ENCODE measurements at regions not wholly inside any gene's neighbourhood (a gene's known extent, or its start where the extent isn't known, plus 50 kb on each side); places are given as distances from the start of the nearest gene placed in this dataset.
A peak's percentile ranks its signal among the peaks of the same experiment; 100 is the strongest.
"Not testable (repeated sequence)": the region's sequence is repeated elsewhere in the genome, so short reads cannot be mapped to it uniquely, and the experiment has no call there.

DNA sequence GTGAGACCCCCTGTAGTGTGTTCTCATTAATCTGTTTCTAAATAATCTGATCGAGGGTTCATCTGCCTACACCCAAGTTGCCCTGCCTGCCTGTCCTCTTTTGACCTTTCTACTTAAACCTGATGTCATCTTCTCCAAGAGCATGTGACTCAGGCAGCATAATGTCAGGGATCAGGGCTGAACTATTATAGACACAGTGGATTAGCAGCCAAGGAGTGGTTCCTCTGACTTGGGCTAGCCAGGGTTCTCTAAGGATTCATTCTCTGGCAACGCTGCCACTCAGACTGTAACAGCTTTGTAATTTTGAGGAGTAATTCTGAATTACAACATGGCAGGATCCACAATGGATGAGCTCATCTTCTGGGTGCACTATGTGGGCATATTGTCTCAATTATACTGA, 124.0 kb downstream of the MDH1 start:
- H3K4me1 ChIP-seq: peaks cover 4% of the 10 kb centered on the region; the same call in 1 of the 2 replicates
- H3K4me3 ChIP-seq: no peak overlapping the region
- no peaks in the 10 kb centered on the region for H3K36me3 ChIP-seq
- H3K9me3 ChIP-seq (replicated peaks): no peaks in the 10 kb centered on the region; the same call in 1 of the 2 replicates
- DNase-seq: no peak
- H3K27me3 ChIP-seq: no peaks in the 10 kb centered on the region
- no peak overlapping the region for H3K27ac ChIP-seq

DNA sequence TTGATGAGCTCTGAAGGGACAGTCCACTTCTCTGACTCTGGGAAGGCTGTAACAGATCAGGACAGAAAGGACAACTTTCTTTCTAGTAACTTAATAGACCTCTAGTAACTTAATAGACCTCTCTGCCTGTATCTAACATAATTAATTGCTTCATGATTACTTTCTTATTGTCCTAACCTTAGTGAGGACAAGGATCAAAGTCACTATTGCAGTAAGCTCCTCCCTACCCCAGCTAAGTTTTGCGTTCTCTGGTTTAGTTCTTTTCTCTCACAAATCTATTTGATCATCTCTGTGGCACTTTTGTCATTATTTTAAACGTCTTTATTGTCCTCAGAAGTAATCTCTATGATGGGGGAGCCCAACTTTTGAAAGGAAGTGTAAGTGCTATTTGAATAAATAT, 125.5 kb upstream of the UGP2 start:
- no peaks in the 10 kb centered on the region for H3K9me3 ChIP-seq (replicated peaks)
- no peaks in the 10 kb centered on the region for H3K4me1 ChIP-seq
- DNase-seq: no peak
- H3K27me3 ChIP-seq: no peaks in the 10 kb centered on the region
- H3K36me3 ChIP-seq: no peaks in the 10 kb centered on the region
- H3K4me3 ChIP-seq: no peak overlapping the region
- H3K27ac ChIP-seq: no peak overlapping the region

- H3K27ac ChIP-seq: no peak overlapping the region
- no peak overlapping the region for H3K4me3 ChIP-seq
- H3K36me3 ChIP-seq: no peaks in the 10 kb centered on the region
- no peaks in the 10 kb centered on the region for H3K27me3 ChIP-seq
- H3K9me3 ChIP-seq (replicated peaks): no peaks in the 10 kb centered on the region
- no peak for DNase-seq
- no peaks in the 10 kb centered on the region for H3K4me1 ChIP-seq
Observed at GRCh38 chr2:63719052-63719451, 122.6 kb upstream of the UGP2 start.

- Histone ChIP-seq H3K27me3 (no peaks in the 10 kb centered on the region), H3K4me3 (no peak overlapping the region), H3K4me1 (no peaks in the 10 kb centered on the region), H3K27ac (no peak overlapping the region), H3K36me3 (no peaks in the 10 kb centered on the region), H3K9me3 (replicated peaks) (no peaks in the 10 kb centered on the region)
- no peak for DNase-seq
Observed at GRCh38 chr2:63721082-63721424, 120.6 kb upstream of the UGP2 start.

GRCh38 chr2:63722284-63722683, 119.4 kb upstream of the UGP2 start:
- H3K27ac ChIP-seq; DNase-seq; H3K36me3 ChIP-seq; H3K27me3 ChIP-seq; H3K4me3 ChIP-seq; H3K4me1 ChIP-seq; H3K9me3 ChIP-seq (replicated peaks): not testable (repeated sequence)

GRCh38 chr2:63723709-63724108, 118.0 kb upstream of the UGP2 start:
- Histone ChIP-seq H3K27me3 (no peaks in the 10 kb centered on the region), H3K4me3 (no peak overlapping the region), H3K36me3 (no peaks in the 10 kb centered on the region), H3K27ac (no peak overlapping the region), H3K9me3 (replicated peaks) (no peaks in the 10 kb centered on the region), H3K4me1 (no peaks in the 10 kb centered on the region)
- DNase-seq: no peak

- not testable (repeated sequence) for H3K27me3 ChIP-seq; H3K36me3 ChIP-seq; H3K9me3 ChIP-seq (replicated peaks); H3K27ac ChIP-seq; DNase-seq; H3K4me1 ChIP-seq; H3K4me3 ChIP-seq
Observed at GRCh38 chr2:63725212-63725611, 116.5 kb upstream of the UGP2 start.

GRCh38 chr2:63729362-63729761, 112.3 kb upstream of the UGP2 start:
- no peak for DNase-seq
- Histone ChIP-seq H3K4me3 (no peak overlapping the region), H3K27me3 (no peaks in the 10 kb centered on the region), H3K4me1 (no peaks in the 10 kb centered on the region), H3K27ac (no peak overlapping the region), H3K9me3 (replicated peaks) (0 out of 2 replicates have a peak, but pooled peaks cover 3% of the 10 kb centered on the region), H3K36me3 (no peaks in the 10 kb centered on the region)

DNA sequence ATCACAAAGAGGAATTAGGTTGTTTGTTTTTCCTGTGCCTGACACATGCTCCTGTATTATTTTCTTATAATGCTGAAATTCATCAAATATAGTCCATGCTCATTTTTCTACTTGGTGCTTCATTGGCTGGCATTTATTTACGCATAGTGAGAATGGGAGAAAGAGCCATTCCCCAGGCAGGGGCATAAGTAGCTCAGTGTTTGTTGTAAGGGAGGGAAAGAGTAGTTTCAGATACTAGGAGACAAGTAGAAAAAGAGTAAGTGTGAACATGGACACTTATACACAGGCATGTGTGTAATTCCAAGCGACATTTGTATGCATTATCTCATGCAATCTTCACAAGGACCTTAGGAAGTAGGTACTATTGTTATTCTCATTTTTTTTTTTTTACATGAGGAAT, 111.9 kb upstream of the UGP2 start:
- no peaks in the 10 kb centered on the region for H3K36me3 ChIP-seq
- no peak overlapping the region for H3K4me3 ChIP-seq
- no peaks in the 10 kb centered on the region for H3K27me3 ChIP-seq
- no peaks in the 10 kb centered on the region for H3K4me1 ChIP-seq
- DNase-seq: no peak
- 0 out of 2 replicates have a peak, but pooled peaks cover 3% of the 10 kb centered on the region for H3K9me3 ChIP-seq (replicated peaks)
- H3K27ac ChIP-seq: no peak overlapping the region

GRCh38 chr2:63734510-63734909, 107.2 kb upstream of the UGP2 start:
- H3K4me3 ChIP-seq: no peak overlapping the region
- H3K36me3 ChIP-seq: no peaks in the 10 kb centered on the region
- DNase-seq: no peak
- 0 out of 2 replicates have a peak, but pooled peaks cover 3% of the 10 kb centered on the region for H3K9me3 ChIP-seq (replicated peaks)
- H3K4me1 ChIP-seq: peaks cover 29% of the 10 kb centered on the region
- no peak overlapping the region for H3K27ac ChIP-seq
- H3K27me3 ChIP-seq: no peaks in the 10 kb centered on the region

DNA sequence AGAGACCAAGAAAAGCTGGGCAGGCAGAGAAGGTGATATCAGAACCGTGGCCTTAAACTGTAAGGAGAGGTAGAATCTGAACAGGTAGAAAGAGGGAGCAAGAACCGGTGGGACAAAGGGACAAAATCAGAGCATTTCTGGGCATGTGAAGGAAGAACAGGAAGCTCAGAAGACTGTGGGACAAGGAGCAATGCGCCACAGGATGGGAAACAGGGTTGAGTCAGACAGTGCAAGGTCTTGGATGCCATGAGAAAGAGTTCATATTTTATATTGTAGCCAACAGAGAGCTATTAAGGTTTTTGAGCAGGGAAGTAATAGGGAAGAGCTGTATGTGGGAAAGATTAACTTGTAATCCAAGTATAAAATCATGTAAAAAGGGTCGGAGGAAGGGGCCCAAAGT, 106.4 kb upstream of the UGP2 start:
- H3K4me1 ChIP-seq: peaks cover 29% of the 10 kb centered on the region
- DNase-seq: no peak
- H3K27ac ChIP-seq: no peak overlapping the region
- H3K36me3 ChIP-seq: no peaks in the 10 kb centered on the region
- no peaks in the 10 kb centered on the region for H3K27me3 ChIP-seq
- H3K9me3 ChIP-seq (replicated peaks): 0 out of 2 replicates have a peak, but pooled peaks cover 3% of the 10 kb centered on the region
- H3K4me3 ChIP-seq: no peak overlapping the region

GRCh38 chr2:63735931-63736330, 105.8 kb upstream of the UGP2 start:
- DNase-seq: peak in 1 of 2 experiments; percentile 40
- no peaks in the 10 kb centered on the region for H3K36me3 ChIP-seq
- H3K27ac ChIP-seq: peak overlapping the region; percentile 74
- no peaks in the 10 kb centered on the region for H3K27me3 ChIP-seq
- no peak overlapping the region for H3K4me3 ChIP-seq
- peaks cover 32% of the 10 kb centered on the region for H3K4me1 ChIP-seq
- 0 out of 2 replicates have a peak, but pooled peaks cover 3% of the 10 kb centered on the region for H3K9me3 ChIP-seq (replicated peaks)

- no peaks in the 10 kb centered on the region for H3K27me3 ChIP-seq
- H3K4me3 ChIP-seq: no peak overlapping the region
- 0 out of 2 replicates have a peak, but pooled peaks cover 3% of the 10 kb centered on the region for H3K9me3 ChIP-seq (replicated peaks)
- peak in 1 of 2 experiments; percentile 40 for DNase-seq
- H3K27ac ChIP-seq: peak overlapping the region; percentile 74
- H3K4me1 ChIP-seq: peaks cover 36% of the 10 kb centered on the region
- no peaks in the 10 kb centered on the region for H3K36me3 ChIP-seq
Observed at GRCh38 chr2:63736354-63736753, 105.3 kb upstream of the UGP2 start.

DNA sequence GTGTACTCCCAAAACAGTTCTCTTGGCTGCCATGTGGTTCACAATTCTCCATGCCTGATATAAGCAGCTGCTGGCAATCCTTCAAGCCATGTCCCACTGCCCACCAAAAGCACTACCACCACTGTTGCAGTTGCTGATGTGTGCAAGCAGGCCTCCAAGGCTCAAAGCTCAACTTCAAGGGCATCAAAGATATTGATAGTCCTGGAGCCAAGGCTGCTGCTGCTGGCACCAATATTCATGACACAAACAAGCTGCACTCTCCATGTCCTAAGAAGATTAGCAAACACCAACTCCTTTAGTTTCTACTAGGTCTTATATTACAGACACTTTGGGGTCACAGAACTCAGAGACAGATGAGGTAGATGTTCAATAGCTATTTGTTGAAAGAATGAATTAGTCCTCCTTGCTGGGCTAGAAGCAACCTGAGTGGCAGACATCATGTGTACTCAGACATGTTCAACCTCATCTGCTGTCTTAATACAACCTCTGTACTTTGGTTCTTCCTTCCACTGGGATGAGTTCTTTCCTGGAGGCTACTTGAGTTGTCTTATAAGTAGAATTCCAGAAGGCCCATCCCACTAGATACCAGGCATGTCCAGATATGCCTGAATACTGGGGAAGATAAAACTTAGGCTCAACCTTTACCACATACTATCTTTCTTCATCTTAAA, 104.5 kb upstream of the UGP2 start:
- Histone ChIP-seq H3K9me3 (replicated peaks) (0 out of 2 replicates have a peak, but pooled peaks cover 3% of the 10 kb centered on the region), H3K4me3 (no peak overlapping the region), H3K27me3 (no peaks in the 10 kb centered on the region), H3K4me1 (peaks cover 45% of the 10 kb centered on the region), H3K27ac (peak overlapping the region; percentile 74), H3K36me3 (no peaks in the 10 kb centered on the region)
- DNase-seq: peak; percentile 88 to 92

DNA sequence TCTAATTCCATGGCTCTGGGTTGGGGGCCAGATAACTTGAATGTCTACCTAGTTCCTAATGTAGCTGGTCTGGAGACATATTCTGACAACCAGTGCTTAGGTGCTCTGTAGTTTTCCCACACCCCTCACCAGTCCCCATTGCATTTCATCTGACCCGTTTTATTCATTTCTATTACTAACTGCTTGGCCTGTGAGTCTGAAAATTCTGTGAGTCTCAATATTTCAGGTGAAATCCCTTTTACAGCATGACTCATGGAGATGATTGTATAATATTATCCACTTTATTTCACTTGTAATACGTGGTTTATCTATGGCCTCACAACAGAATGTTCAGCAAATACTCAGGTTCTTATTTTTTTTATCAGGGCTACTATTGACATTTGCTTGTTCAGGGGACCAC, 103.7 kb upstream of the UGP2 start:
- H3K36me3 ChIP-seq: no peaks in the 10 kb centered on the region
- no peaks in the 10 kb centered on the region for H3K27me3 ChIP-seq
- peaks cover 53% of the 10 kb centered on the region for H3K4me1 ChIP-seq
- DNase-seq: no peak
- peak overlapping the region; percentile 74 for H3K27ac ChIP-seq
- H3K4me3 ChIP-seq: no peak overlapping the region
- 0 out of 2 replicates have a peak, but pooled peaks cover 3% of the 10 kb centered on the region for H3K9me3 ChIP-seq (replicated peaks)

GRCh38 chr2:63739180-63739579, 102.5 kb upstream of the UGP2 start:
- not testable (repeated sequence) for H3K36me3 ChIP-seq; DNase-seq; H3K9me3 ChIP-seq (replicated peaks); H3K27me3 ChIP-seq; H3K4me3 ChIP-seq; H3K27ac ChIP-seq
- peaks cover 65% of the 10 kb centered on the region for H3K4me1 ChIP-seq

All from SJCRH30 (cell line).